Panc1 (cell line): ENCODE measurements at regions not wholly inside any gene's neighbourhood (a gene's known extent, or its start where the extent isn't known, plus 50 kb on each side); places are given as distances from the start of the nearest gene placed in this dataset.

Source experiments
- ATAC-seq: fragments of 200-7000 bp; cut with Tn5 transposase; 2 replicates; pipeline ENCODE4 v1.9.1; 2020; ENCODE audit warnings: mild to moderate bottlenecking, moderate library complexity
- BruUV-seq: library from RNA; stranded (reverse); fragments of 400-500 nt; replicated peaks from 2 replicates; lab custom pipeline; 2021; lab: Mats Ljungman, UMichigan
- CTCF ChIA-PET: fragments of 300-600 bp; sonication (Branson Sonifier 250); formaldehyde crosslinking; loops from one replicate; lab custom pipeline; 2022; ENCODE audit warnings: antibody characterized with exemption; lab: Charles Lee
- POLR2A ChIA-PET: fragments of 300-600 bp; sonication (Branson Sonifier 250); formaldehyde crosslinking; loops from one replicate; lab custom pipeline; 2022; ENCODE audit warnings: antibody characterized with exemption; lab: Charles Lee
- DNase-seq: peaks from one replicate; pipeline ENCODE4 v3.0.0-alpha.2; 2010; ENCODE audit warnings: low read depth, low spot score
- H3K27ac ChIP-seq: 2 replicates; pipeline ENCODE4 v1.5.1; 2011; ENCODE audit warnings: mild to moderate bottlenecking, low read length, inconsistent platforms
- H3K27me3 ChIP-seq: fragments of 200-500 bp; sonication (Bioruptor generic); 2 replicates; pipeline ENCODE4 v1.6.0; 2014; ENCODE audit warnings: low read length, inconsistent platforms; ENCODE audit not compliant: control insufficient read depth, insufficient read depth
- H3K36me3 ChIP-seq: fragments of 200-500 bp; sonication (Bioruptor generic); 2 replicates; pipeline ENCODE4 v1.5.1; 2014; ENCODE audit warnings: inconsistent platforms, mild to moderate bottlenecking, low read length, moderate library complexity; ENCODE audit not compliant: control insufficient read depth, insufficient read depth
- H3K4me1 ChIP-seq: 2 replicates; pipeline ENCODE4 v1.5.1; 2011; ENCODE audit warnings: inconsistent platforms, mild to moderate bottlenecking, low read length, moderate library complexity; ENCODE audit not compliant: control insufficient read depth, insufficient read depth
- H3K4me3 ChIP-seq, 2 experiments: 2 replicates each; pipeline ENCODE4 v1.5.1; 2011 to 2012; ENCODE audit warnings: low read depth in 2 of 2, low read length in 2 of 2, mild to moderate bottlenecking in 2 of 2, inconsistent platforms in 1 of 2, moderate library complexity in 1 of 2
- H3K9me3 ChIP-seq: fragments of 200-500 bp; sonication (Bioruptor generic); 2 replicates; pipeline ENCODE4 v1.5.1; 2014; ENCODE audit warnings: low read depth, mild to moderate bottlenecking, inconsistent platforms, low read length, moderate library complexity; ENCODE audit not compliant: control insufficient read depth, insufficient read depth
- CTCF ChIP-seq: fragments of 450-650 bp; IDR thresholded peaks from 2 replicates; pipeline ENCODE4 v1.5.1; 2017; ENCODE audit warnings: mild to moderate bottlenecking
- POLR2AphosphoS5 ChIP-seq: IDR thresholded peaks from 2 replicates; pipeline ENCODE4 v1.6.1; 2012; ENCODE audit warnings: mild to moderate bottlenecking, low read depth, low read length, moderate library complexity
- REST ChIP-seq, 2 experiments: IDR thresholded peaks; 2 replicates each; pipeline ENCODE4 v1.6.1; 2011 to 2012; ENCODE audit warnings: low read depth in 2 of 2, control low read depth in 1 of 2, low read length in 1 of 2, mild to moderate bottlenecking in 1 of 2, moderate library complexity in 1 of 2; ENCODE audit not compliant: insufficient read depth in 1 of 2
- SIN3A ChIP-seq: IDR thresholded peaks from 2 replicates; pipeline ENCODE4 v1.6.1; 2012; ENCODE audit warnings: low read depth, mild to moderate bottlenecking, low read length, moderate library complexity, borderline replicate concordance; ENCODE audit not compliant: insufficient read depth
- TCF7L2 ChIP-seq: IDR thresholded peaks from 2 replicates; pipeline ENCODE4 v1.6.1; 2011; ENCODE audit warnings: mild to moderate bottlenecking, low read depth, low read length, inconsistent platforms
- in situ Hi-C: cut with HindIII; loops from 2 replicates; pipeline ENCODE4 v1.10.0; 2016; ENCODE audit warnings: low sequenced_read_pairs, low pct_unique_long_range_greater_than_20kb
- intact Hi-C: fragments of 100-400 bp; cut with micrococcal nuclease; formaldehyde crosslinking; loops from one replicate; pipeline ENCODE4 v1.10.0; 2022; ENCODE audit not compliant: unreplicated experiment

GRCh38 chr2:120642646-120643045, 93.0 kb upstream of the GLI2 start:
- H3K4me3 ChIP-seq: no peak overlapping the region
- intact Hi-C loops: no loop called here
- no peak overlapping the region for H3K27ac ChIP-seq
- TF ChIP-seq CTCF (no peak), SIN3A (no peak), TCF7L2 (no peak), POLR2AphosphoS5 (no peak), REST (IDR thresholded peaks at IDR 0.05; ENCODE audit: insufficient read depth in 1 of 2, low read depth in 2 of 2, low read length in 1 of 2) (no peak)
- in situ Hi-C loops: no loop called here
- ChIA-PET CTCF (interaction anchor here (0.6 to 0.7 kb wide), 2 partner anchors 143 to 318 kb away, joined by 6 to 7 read pairs; no protein-coding TSS in a partner anchor), POLR2A (no interaction called here)
- no peak for DNase-seq
- H3K9me3 ChIP-seq: no peaks in the 10 kb centered on the region
- peaks cover 2% of the 10 kb centered on the region; the same call in 1 of the 2 replicates for H3K27me3 ChIP-seq
- H3K36me3 ChIP-seq: no peaks in the 10 kb centered on the region
- no TSS peak for BruUV-seq
- no peak for ATAC-seq
- H3K4me1 ChIP-seq: no peaks in the 10 kb centered on the region

- POLR2A ChIA-PET: no interaction called here
- ATAC-seq (no peak), DNase-seq (no peak)
- no peaks in the 10 kb centered on the region; the same call in 1 of the 2 replicates for H3K27me3 ChIP-seq
- TF ChIP-seq CTCF (no peak), TCF7L2 (no peak)
- H3K4me1 ChIP-seq: no peaks in the 10 kb centered on the region
- no peak overlapping the region for H3K4me3 ChIP-seq
- H3K36me3 ChIP-seq: no peaks in the 10 kb centered on the region
- intact Hi-C loops (no loop called here), in situ Hi-C loops (no loop called here)
- no peak overlapping the region for H3K27ac ChIP-seq
- BruUV-seq: no TSS peak
- CTCF ChIA-PET: no interaction called here
- peaks cover 15% of the 10 kb centered on the region for H3K9me3 ChIP-seq
Observed at GRCh38 chr2:120646994-120647393, 88.7 kb upstream of the GLI2 start.
